ENCODE measurements at regions not wholly inside any gene's neighbourhood (a gene's known extent, or its start where the extent isn't known, plus 50 kb on each side); places are given as distances from the start of the nearest gene placed in this dataset.

DNA sequence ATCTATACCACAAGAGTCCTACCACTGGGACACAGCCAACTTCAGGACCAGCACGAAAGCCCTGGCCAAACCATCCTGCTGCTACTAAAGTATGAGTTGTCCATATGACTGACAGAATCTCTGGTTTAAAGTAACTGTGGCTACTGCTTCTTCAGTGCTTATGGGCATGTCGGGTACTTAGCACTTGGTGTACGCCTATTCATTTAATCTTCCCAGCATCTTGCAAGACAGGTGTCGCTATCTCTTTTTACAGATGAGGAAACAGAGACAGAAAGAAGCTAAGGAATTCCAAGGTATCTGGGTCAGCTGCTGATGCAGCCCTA lies 203.4 kb upstream of the ID2 start:
- DNase-seq (ENCODE audit: low read depth, low spot score): no peak
- H3K27ac ChIP-seq (ENCODE audit: low read depth, low read length): no peak overlapping the region
- no peak overlapping the region for H3K9ac ChIP-seq (ENCODE audit: low read length)
- no peaks in the 10 kb centered on the region for H3K4me1 ChIP-seq (ENCODE audit: control insufficient read depth in 1 of 2, insufficient read depth in 2 of 2, low read length in 2 of 2)
- H3K27me3 ChIP-seq (ENCODE audit: insufficient read depth, low read length): no peaks in the 10 kb centered on the region
- no peak overlapping the region for H3K4me3 ChIP-seq (replicated peaks in 1 of 2; ENCODE audit: low read depth in 1 of 2, low read length in 2 of 2)
- intact Hi-C loops (cut with micrococcal nuclease): no loop called here
- no peak for ATAC-seq
- no peak overlapping the region for H2AFZ ChIP-seq (ENCODE audit: low read depth, low read length, poor library complexity, severe bottlenecking)
- H3K9me2 ChIP-seq (ENCODE audit: insufficient read depth): no peaks in the 10 kb centered on the region
- H3K79me2 ChIP-seq (ENCODE audit: insufficient read depth, low read length): no peaks in the 10 kb centered on the region
- TF ChIP-seq CEBPB (IDR thresholded peaks at IDR 0.05; ENCODE audit: low read depth) (no peak), ZFX (IDR thresholded peaks at IDR 0.05) (no peak), ZNF274 (IDR thresholded peaks at IDR 0.05; ENCODE audit: low read depth, low read length) (no peak), CBX3 (IDR thresholded peaks at IDR 0.05; ENCODE audit: low read depth) (no peak), FOSL1 (IDR thresholded peaks at IDR 0.05; ENCODE audit: low read depth) (no peak), POLR2A (IDR thresholded peaks at IDR 0.05; ENCODE audit: borderline replicate concordance, extremely low read depth, insufficient read depth, insufficient read length) (no peak), ELF1 (IDR thresholded peaks at IDR 0.05; ENCODE audit: borderline replicate concordance, low read depth) (no peak), TCF7L2 (IDR thresholded peaks at IDR 0.05; ENCODE audit: borderline replicate concordance, extremely low read depth, insufficient read depth, insufficient read length) (no peak), EGR1 (IDR thresholded peaks at IDR 0.05; ENCODE audit: low read depth) (no peak), JUND (IDR thresholded peaks at IDR 0.05) (no peak), SP1 (IDR thresholded peaks at IDR 0.05; ENCODE audit: low read depth) (no peak), SRF (IDR thresholded peaks at IDR 0.05; ENCODE audit: low read depth) (no peak), EZH2 (IDR thresholded peaks at IDR 0.05) (no peak), RAD21 (IDR thresholded peaks at IDR 0.05; ENCODE audit: low read depth) (no peak), POLR2AphosphoS5 (IDR thresholded peaks at IDR 0.05; ENCODE audit: low read depth, low read length) (no peak)
- TF ChIP-seq, protein P1, sequence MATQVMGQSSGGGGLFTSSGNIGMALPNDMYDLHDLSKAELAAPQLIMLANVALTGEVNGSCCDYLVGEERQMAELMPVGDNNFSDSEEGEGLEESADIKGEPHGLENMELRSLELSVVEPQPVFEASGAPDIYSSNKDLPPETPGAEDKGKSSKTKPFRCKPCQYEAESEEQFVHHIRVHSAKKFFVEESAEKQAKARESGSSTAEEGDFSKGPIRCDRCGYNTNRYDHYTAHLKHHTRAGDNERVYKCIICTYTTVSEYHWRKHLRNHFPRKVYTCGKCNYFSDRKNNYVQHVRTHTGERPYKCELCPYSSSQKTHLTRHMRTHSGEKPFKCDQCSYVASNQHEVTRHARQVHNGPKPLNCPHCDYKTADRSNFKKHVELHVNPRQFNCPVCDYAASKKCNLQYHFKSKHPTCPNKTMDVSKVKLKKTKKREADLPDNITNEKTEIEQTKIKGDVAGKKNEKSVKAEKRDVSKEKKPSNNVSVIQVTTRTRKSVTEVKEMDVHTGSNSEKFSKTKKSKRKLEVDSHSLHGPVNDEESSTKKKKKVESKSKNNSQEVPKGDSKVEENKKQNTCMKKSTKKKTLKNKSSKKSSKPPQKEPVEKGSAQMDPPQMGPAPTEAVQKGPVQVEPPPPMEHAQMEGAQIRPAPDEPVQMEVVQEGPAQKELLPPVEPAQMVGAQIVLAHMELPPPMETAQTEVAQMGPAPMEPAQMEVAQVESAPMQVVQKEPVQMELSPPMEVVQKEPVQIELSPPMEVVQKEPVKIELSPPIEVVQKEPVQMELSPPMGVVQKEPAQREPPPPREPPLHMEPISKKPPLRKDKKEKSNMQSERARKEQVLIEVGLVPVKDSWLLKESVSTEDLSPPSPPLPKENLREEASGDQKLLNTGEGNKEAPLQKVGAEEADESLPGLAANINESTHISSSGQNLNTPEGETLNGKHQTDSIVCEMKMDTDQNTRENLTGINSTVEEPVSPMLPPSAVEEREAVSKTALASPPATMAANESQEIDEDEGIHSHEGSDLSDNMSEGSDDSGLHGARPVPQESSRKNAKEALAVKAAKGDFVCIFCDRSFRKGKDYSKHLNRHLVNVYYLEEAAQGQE (IDR thresholded peaks at IDR 0.05; ENCODE audit: low read depth): no peak
- TF ChIP-seq, protein P2, sequence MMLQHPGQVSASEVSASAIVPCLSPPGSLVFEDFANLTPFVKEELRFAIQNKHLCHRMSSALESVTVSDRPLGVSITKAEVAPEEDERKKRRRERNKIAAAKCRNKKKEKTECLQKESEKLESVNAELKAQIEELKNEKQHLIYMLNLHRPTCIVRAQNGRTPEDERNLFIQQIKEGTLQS (IDR thresholded peaks at IDR 0.05): no peak
- TF ChIP-seq, protein P3, sequence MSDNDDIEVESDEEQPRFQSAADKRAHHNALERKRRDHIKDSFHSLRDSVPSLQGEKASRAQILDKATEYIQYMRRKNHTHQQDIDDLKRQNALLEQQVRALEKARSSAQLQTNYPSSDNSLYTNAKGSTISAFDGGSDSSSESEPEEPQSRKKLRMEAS (IDR thresholded peaks at IDR 0.05): no peak
- TF ChIP-seq, protein P4, sequence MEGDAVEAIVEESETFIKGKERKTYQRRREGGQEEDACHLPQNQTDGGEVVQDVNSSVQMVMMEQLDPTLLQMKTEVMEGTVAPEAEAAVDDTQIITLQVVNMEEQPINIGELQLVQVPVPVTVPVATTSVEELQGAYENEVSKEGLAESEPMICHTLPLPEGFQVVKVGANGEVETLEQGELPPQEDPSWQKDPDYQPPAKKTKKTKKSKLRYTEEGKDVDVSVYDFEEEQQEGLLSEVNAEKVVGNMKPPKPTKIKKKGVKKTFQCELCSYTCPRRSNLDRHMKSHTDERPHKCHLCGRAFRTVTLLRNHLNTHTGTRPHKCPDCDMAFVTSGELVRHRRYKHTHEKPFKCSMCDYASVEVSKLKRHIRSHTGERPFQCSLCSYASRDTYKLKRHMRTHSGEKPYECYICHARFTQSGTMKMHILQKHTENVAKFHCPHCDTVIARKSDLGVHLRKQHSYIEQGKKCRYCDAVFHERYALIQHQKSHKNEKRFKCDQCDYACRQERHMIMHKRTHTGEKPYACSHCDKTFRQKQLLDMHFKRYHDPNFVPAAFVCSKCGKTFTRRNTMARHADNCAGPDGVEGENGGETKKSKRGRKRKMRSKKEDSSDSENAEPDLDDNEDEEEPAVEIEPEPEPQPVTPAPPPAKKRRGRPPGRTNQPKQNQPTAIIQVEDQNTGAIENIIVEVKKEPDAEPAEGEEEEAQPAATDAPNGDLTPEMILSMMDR (IDR thresholded peaks at IDR 0.05 in 2 of 3, conservative IDR thresholded peaks at IDR 0.05 in 1 of 3; ENCODE audit: borderline replicate concordance in 1 of 3, insufficient read depth in 1 of 3, low read depth in 2 of 3, low read length in 2 of 3): no peak
- TF ChIP-seq, protein P5, sequence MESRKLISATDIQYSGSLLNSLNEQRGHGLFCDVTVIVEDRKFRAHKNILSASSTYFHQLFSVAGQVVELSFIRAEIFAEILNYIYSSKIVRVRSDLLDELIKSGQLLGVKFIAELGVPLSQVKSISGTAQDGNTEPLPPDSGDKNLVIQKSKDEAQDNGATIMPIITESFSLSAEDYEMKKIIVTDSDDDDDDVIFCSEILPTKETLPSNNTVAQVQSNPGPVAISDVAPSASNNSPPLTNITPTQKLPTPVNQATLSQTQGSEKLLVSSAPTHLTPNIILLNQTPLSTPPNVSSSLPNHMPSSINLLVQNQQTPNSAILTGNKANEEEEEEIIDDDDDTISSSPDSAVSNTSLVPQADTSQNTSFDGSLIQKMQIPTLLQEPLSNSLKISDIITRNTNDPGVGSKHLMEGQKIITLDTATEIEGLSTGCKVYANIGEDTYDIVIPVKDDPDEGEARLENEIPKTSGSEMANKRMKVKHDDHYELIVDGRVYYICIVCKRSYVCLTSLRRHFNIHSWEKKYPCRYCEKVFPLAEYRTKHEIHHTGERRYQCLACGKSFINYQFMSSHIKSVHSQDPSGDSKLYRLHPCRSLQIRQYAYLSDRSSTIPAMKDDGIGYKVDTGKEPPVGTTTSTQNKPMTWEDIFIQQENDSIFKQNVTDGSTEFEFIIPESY (IDR thresholded peaks at IDR 0.05; ENCODE audit: extremely low read depth, insufficient replicate concordance, low read length): no peak
- no peaks in the 10 kb centered on the region for H3K9me3 ChIP-seq (ENCODE audit: control insufficient read depth in 1 of 2, insufficient read depth in 1 of 2, low read depth in 1 of 2, low read length in 2 of 2)
- RAD21 ChIA-PET (ENCODE audit: low non-redundant PET in 1 of 2, low total read pairs in 2 of 2, uncharacterized antibody in 2 of 2, unreplicated experiment in 2 of 2): no interaction called here
- CTCF ChIA-PET: no interaction called here
- no peaks in the 10 kb centered on the region for H4K20me1 ChIP-seq (ENCODE audit: insufficient read depth)
- POLR2A ChIA-PET: no interaction called here
- no peak overlapping the region for H3K4me2 ChIP-seq (ENCODE audit: low read length)
- no peaks in the 10 kb centered on the region for H3K36me3 ChIP-seq (ENCODE audit: control insufficient read depth in 1 of 2, insufficient read depth in 2 of 2, low read length in 2 of 2)
- no TSS peak for BruUV-seq (replicated peaks)
